SW480 (cell line): ENCODE measurements at regions not wholly inside any gene's neighbourhood (a gene's known extent, or its start where the extent isn't known, plus 50 kb on each side); places are given as distances from the start of the nearest gene placed in this dataset.
"Not testable (repeated sequence)": the region's sequence is repeated elsewhere in the genome, so short reads cannot be mapped to it uniquely, and the experiment has no call there.

Experiments used
- DNase-seq: peaks from one replicate; pipeline ENCODE4 v3.0.0-alpha.2; 2016; ENCODE audit warnings: low spot score

DNA sequence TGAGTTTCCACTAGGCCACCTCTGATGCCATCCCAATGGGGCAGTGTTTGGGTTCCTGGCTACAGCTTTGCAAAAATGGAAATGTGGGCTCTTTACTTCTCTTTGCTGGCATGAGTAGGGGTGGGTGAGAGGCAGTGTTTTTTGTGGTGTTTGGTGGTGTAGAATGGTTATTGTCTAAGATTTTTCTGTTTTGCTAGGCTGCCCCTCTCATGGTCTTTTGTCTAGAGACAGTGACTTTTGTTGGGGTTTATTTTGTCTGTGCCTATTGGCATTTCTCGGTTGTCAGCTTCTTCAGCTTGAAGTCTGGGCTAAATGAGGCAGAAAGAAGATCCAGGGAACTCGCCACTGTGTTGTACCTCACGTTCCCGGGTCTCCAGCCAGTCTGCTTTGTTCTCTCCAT is 112.1 kb downstream of the CENPF start:
- no peak for DNase-seq

DNA sequence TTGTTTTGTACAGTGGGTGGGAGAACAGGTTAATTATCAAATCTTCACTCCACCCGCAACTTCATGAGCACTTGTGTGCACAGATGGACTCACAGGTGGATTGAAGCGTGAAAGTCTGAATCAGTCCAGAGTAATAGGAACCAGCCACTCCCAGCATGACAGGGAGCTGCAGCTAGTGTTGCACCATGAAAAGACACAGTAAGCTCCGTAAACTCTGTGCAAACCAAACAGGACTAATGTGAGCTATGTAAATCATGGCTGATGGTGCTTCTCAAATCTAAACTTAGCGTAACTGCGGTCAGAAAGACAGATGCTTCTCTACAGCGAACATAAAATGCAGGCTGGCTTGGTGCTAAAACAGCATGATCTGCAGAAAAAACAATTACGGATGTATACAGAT is 114.4 kb downstream of the CENPF start:
- DNase-seq = no peak

DNA sequence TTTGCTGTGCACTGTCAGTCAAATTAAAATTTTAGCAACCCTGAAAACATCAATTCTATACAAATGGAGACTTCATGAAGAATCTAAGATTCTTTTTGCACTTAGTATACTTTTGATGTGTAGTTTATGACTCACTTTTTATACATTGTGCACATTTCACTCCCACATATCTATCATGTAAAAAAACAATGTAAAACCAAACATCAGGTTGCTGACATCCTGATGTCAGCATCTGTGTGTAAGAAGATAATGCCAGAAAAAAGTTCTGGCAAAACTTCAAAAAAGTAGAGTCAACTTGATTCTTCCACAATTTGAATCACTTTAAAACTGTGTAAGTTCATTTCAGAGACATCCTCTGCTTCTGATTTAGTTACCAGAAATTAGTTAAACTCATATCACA is 115.7 kb downstream of the CENPF start:
- no peak for DNase-seq

DNA sequence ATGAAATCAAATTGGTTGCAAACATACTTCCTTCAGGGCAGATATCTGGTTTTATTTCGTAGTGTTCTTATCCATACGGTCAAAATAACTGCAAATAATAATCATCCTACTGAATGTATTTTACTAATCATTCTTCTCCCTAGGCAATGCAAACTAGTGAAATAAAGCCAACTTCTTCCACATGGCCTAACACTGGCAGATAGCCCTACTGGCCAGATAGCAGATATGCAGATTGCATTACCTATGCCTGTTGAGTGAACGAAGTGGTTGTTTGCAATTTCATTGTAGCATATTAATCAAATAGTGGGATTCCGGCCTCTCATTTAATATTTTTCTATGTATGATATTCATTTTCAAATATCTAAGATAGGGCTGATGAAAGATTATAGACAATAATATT is 116.2 kb downstream of the CENPF start:
- DNase-seq = no peak

DNA sequence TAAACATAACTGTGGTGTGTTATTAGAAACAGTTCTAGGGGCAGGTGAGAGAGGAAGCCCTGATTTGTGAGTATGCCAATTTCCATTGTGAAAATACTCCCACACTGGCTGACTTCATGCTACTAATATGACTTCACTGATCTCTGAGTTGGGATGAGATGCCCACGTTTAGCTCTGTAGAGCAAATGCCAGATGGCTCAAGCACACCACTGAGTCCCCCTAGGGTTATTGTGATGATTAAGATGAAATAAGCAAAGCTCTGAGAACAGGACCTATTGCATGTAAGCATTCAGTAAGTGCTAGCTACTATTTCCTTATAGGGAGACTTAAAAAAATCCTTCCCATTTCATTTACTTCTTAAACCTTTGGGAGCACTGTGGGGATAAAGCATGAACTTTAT is 117.6 kb downstream of the CENPF start:
- DNase-seq = no peak

DNA sequence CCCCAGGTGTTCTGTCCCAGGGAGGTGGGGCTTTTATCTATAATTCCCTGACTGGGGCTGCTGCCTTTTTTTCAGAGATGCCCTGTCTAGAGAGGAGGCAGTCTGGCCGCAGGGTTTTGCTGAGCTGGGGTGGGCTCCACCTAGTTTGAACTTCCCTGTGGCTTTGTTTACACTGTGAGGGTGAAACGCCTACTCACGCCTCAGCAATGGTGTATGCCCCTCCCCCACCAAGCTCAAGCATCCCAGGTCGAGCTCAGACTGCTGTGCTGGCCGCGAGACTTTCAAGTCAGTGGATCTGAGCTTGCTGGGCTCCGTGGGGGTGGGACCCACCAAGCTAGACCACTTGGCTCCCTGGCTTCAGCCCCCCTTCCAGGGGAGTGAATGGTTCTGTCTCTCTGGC is 124.3 kb downstream of the CENPF start:
- no peak for DNase-seq

DNA sequence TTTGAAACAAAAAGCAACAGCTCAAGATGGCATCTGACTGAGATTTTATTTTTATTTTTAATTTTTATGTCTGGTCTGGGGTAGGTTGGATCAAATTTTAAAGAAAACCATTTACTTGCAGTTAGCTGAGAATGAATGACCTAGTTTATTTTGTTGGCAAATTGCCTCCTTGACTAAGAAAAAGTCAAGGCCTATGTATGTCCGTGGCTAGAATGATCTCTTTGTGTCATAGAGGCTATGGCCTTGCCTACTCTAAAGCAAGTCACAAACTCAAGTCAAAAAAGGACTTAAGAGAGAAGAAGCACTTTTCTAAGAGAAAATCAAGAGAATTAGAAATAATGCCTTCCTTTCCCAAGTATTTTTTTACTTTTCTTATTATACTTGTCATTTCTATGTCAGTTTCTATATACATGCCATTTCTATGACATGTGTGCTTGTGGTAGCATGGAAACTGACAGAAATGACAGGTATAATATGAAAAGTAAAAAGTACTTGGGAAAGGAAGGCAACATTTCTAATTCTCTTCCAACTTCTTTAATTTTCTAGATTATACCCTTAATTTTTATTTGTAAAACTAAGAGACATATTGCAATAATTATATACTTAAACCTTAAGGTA is 136.7 kb downstream of the CENPF start:
- DNase-seq = no peak

DNA sequence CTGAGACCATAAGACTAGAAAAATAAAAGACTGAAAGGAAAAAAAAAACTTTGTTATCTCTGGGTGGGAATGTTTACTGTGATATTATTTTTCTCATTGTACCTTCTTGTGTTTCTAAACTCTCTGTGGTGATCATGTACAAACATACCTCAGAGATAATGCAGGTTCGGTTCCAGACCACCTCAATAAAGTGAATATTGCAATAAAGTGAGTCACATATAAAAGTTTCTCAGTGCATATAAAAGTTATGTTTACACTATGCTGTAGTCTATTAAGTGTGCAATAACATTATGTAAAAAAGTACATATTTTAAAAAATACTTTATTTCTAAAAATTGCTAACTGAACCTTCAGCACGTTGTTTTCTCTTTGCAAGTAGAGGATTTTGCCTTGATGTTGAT is 137.5 kb downstream of the CENPF start:
- DNase-seq = no peak

DNA sequence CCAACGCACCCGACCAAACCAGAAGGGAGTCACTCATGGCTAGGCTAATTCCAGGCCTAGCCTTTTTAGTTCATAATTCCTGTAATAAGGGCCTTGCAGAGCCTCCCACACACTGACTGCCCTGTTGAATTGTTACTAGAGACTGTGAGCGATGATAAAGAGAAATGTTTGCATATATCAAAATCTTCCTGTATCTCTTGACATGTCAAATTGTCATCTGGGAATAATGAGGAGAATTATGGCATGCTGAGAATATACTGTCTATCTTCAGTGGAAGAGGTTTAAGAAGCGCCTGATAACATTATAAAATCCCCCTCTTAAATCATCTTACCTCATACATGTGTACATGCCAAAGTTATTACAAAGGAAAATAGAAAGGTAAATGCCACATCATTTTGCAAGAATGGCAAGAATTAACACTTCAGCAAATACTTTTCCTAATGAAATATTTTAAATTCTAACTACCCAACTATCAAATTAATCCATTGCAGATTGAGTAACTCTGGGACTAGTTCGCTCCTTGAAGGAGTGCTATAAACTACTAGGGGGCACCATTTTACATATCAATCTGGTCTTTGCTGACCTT is 144.1 kb downstream of the CENPF start:
- no peak for DNase-seq

DNA sequence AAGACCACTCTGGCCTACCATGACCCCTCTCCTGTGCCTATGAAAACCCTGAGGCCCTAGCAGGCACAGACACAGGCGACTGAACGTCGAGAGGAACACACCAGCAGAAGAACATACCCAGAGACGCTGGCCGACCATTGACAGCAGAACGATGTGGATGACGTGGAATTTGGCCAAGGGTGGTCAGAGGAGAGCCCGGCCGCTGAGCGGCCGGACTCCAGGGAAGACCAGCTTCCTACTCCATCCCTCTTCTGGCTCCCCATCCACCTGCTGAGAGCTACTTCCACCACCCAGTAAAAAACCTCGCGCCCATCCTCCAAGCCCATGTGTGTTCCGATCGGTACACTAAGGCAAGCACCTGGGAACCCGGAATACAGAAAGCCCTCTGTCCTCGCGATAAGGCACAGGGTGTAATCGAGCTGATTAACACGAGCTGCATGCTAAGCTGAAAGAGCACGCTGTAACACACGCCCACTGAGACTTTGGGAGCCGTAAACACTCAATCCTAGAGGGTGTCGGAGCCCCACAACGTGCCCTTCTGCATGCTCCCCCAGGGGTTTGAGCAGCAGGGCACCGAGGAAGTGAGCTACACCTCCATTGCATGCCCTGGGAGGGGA is 150.3 kb downstream of the CENPF start:
- DNase-seq = no peak

DNA sequence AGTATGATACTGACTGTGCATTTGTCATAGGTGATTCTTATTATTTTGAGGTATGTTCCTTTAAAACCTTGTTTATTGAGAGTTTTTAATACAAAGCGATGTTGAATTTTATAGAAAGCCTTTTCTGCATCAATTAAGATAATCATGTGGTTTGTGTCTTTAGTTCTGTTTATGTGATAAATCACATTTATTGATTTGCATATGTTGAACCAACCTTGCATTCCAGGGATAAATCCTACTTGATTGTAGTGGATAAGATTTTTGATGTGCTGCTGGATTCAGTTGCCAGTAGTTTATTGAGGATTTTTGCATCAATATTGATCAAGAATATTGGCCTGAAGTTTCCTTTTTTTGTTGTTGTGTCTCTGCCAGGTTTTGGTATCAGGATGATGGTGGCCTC is 158.0 kb downstream of the CENPF start:
- no peak for DNase-seq

DNA sequence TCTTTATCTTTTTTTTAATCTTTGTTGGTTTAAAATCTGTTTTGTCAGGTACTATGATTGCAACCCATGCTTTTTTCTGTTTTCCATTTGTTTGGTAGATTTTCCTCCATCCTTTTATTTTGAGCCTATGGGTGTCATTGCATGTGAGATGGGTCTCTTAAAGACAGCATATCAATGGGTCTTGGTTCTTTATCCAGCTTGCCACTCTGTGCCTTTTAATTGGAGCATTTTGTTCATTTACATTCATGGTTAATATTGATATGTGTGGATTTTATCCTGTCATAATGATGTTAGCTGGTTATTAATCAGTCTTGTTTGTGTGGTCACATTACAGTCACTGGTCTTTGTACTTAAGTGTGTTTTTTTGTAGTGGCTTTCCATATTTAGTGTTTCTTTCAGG is 159.9 kb downstream of the CENPF start:
- DNase-seq = no peak

DNA sequence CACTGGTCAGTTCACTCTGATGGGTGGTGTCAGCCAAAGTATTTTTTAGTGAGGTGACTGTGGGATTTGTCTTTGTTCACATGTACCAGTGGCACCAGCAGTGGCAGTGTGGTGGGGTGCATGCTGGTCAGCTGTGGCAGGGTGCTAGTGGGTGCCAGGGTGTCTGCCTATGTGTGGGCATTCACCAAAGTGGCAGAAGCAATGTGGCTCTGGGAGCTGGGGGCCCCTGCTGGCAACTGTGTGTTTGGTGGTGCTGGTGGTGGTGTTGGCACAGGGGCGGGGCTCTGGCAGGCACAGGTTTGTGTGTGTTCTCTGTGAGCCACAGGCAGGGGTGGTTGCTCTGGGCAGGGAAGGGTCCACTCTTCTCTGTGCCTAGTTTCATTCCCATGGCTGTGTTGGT is 161.5 kb downstream of the CENPF start:
- DNase-seq = no peak

DNA sequence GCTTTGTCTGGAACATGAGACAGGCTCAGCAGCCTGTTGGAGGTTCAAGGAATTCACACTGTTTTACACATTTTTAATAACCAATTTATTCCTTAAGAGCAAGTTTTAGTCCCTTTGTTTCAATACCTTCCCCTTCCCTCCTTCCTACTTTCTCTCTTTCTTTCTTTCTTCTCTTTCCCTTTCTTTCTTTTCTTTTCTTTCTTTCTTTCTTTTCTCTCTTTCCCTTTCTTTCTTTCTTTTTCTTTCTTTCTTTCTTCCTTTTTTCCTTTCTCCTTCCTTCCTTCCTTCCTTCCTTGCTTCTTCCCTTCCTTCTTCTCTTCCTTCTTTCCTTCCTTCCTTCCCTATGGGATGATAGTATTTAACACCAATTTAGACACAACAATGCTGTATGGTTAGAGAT is 164.2 kb downstream of the CENPF start:
- DNase-seq = no peak

DNA sequence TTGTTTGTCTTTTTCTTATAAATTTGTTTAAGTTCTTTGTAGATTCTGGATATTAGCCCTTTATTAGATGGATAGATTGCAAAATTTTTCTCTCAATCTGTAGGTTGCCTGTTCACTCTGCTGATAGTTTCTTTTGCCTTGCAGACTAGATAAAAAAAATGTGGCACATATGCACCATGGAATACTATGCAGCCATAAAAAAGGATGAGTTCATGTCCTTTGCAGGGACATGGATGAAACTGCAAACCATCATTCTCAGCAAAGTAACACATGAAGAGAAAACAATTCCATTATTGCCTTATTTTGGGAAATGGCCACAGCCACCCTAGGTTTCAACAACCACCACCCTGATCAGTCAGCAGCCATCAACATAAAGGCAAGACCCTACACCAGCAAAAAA is 166.7 kb downstream of the CENPF start:
- not testable (repeated sequence) for DNase-seq

DNA sequence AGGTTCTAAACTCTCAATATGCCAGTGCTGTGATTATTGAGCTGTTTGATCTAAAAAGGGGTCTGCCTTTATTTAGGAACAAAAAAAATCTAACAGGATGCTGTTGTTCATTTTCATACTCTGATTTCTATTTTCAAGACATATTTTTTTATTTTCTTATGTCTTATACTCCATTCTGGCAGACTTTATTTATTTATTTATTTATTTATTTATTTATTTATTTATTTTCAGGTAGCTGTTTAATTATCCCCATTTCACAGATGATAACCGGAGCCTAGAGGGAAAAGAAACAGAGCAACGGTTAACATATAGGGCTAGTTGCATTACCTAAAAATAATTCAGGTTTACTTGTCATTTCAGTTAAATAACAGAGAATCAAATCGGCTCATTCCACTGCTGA is 174.4 kb downstream of the CENPF start:
- DNase-seq = no peak

DNA sequence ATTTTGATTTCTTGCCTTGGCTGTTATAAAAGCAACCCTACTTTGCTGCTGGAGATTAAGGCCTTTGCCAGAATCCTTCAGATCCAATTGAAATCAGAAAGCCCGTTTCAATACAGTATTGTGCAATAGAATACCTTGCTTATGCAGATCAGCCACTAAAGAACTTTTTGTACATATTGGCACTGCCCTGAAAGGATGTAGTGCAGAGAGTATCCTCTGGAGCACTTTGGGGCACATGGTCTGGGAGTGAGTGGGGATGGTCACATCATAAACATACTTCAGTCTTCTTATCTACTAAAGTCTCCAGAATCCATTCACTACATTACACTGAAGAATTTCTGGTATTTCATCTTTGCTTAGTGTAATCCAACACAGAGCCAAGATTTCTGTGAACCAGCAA is 189.0 kb downstream of the CENPF start:
- no peak for DNase-seq

DNA sequence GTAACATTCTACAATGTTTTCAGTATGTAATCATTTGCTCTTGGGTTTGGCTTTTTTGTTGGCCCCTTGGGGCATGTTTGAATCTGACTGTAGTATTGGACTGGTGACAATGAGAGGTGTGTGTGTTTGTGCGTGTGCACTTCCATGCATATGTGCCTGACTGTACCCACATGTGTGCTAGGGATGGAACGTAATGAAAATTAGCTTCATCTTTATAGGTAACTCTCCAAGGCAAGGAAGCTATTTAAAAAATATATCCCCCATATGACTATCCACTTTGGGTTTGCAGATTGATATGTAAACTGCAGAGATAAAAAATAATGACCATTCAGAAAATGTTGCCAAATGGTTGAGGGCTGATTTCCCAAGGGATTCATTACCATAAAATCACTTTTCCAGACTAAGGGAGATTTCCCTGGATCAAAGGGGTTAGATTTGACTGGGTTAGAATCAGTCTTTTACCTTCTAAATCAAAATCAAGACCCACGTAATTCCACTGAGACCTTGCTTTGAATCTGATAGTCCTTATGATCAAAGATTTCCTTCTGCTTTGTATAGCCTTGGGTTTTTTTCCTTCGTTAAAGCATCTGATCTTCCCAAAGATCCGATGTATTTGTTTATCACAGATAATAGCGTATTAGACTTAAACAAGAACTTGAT is 189.7 kb downstream of the CENPF start:
- DNase-seq = no peak

DNA sequence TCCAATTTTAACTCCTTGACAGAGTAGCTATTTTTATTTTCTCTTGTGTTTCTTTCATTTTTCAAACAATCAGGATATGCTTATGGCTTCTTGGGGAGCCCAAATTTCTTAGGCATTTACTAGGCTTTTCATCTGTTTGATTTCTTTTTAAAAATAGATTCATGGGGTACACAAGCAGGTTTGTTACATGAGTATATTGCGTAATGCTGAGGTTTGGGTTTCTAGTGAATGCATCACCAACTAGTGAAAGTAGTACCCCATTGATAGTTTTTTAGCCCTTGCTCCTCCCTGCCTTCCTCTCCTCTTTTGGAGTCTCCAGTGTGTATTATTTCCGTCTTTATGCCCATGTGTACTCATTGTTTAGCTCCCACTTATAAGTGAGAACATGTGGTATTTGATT is 190.7 kb downstream of the CENPF start:
- no peak for DNase-seq

DNA sequence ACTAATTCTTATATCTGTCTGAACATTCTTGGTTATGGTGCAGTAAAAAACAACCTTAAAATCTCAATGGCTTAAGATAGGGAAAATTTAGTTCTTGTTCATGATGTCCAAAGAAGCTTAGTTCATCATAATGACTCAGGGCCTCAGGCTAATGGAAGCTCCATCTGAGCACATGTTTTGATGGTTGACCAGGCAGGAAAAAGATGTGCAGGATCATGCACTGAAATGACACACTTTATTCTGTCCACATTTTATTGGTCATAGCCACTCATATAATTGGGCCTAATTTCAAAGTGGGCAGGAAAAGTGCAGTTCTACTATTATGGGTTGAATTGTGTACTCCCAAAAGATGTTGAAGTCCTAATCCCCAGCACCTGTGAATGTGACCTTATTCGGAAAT is 198.2 kb downstream of the CENPF start:
- DNase-seq = no peak

DNA sequence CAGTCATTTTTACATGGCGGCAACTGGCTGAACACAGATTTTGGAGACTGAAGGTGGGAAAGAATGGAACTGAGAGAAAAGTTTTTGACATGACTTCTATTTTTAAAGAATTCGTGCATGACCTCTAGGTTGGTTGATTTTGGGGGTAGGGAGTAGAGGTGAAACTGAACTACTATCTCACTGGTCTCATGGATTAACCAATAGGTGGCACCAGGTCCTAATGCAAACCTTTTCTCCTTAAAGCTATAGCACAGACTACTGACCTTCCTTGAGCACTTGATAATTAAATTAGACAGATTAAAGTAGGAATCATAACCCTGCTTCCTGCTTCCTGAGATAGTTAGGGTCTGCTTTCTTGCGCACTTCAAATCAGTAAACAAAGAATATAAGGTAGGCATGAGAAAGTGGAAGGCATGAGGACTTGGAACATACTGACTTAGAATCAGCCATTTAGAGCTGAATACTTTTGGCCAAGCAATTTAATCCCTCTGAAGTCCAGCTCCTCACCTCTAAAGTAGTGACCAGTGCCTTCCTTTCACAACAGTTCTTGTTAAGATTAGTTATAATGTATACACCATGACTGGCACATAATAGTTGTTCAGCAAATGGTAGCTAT is 206.0 kb downstream of the CENPF start:
- peak; percentile 26 for DNase-seq

DNA sequence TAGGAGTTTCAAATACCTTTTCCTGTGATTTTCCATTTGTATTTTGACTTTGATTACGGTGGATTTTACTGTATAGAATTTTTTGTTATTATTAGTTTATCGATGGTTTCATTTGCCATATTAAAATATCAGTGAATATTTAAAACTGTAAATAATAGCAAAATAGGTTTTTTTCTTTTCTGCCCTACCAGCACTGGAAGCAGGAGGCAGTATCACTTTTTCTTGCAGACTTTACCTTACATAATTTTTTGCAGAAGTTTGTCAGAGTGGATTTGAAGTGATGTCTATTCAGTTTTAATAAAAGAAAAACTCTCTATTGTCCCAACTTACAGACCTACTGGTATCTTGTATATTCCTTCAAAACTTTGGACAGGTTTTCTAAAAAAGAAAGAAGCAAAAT is 213.6 kb downstream of the CENPF start:
- DNase-seq = no peak
